ENCODE measurements at regions not wholly inside any gene's neighbourhood (a gene's known extent, or its start where the extent isn't known, plus 50 kb on each side); places are given as distances from the start of the nearest gene placed in this dataset.

- TF ChIP-seq CTCF (IDR thresholded peaks at IDR 0.05) (no peak), POLR2A (IDR thresholded peaks at IDR 0.05) (no peak)
Measured at GRCh38 chr14:22232933-22233332, 356.1 kb downstream of the DAD1 start.
